GM20000 (cell line): ENCODE measurements at regions not wholly inside any gene's neighbourhood (a gene's known extent, or its start where the extent isn't known, plus 50 kb on each side); places are given as distances from the start of the nearest gene placed in this dataset.

Experiments
- DNase-seq: peaks from one replicate; pipeline ENCODE4 v3.0.0; 2012; ENCODE audit warnings: low spot score
- CTCF ChIP-seq: IDR thresholded peaks from 2 replicates; pipeline ENCODE4 v1.5.1; 2012; ENCODE audit warnings: mild to moderate bottlenecking, control low read depth; ENCODE audit errors: extremely low read depth, missing control alignments

GRCh38 chr1:103949779-103950178, 200.1 kb downstream of the AMY1C start:
- no peak for TF ChIP-seq CTCF
- DNase-seq: no peak

- no peak for DNase-seq
- no peak for TF ChIP-seq CTCF
Observed at GRCh38 chr1:103953386-103953785, 203.7 kb downstream of the AMY1C start.

GRCh38 chr1:103958699-103959098, 209.0 kb downstream of the AMY1C start:
- no peak for TF ChIP-seq CTCF

GRCh38 chr1:103959565-103959964, 209.9 kb downstream of the AMY1C start:
- no peak for TF ChIP-seq CTCF
- DNase-seq: no peak

More at GRCh38 chr1:103958699-103959098, 209.0 kb downstream of the AMY1C start:
- DNase-seq: no peak

GRCh38 chr1:103960045-103960444, 210.3 kb downstream of the AMY1C start:
- no peak for TF ChIP-seq CTCF
- DNase-seq: no peak

- no peak for TF ChIP-seq CTCF
- no peak for DNase-seq
Observed at GRCh38 chr1:103960710-103961109, 211.0 kb downstream of the AMY1C start.

GRCh38 chr1:103986792-103987191, 237.1 kb downstream of the AMY1C start:
- no peak for DNase-seq
- TF ChIP-seq CTCF: no peak
